GM19468 (cell line): ENCODE measurements at regions not wholly inside any gene's neighbourhood (a gene's known extent, or its start where the extent isn't known, plus 50 kb on each side); places are given as distances from the start of the nearest gene placed in this dataset.

Source experiments
- ATAC-seq: cut with Tn5 transposase; IDR thresholded peaks from one replicate; pipeline ENCODE4 v1.9.1; 2021; ENCODE audit warnings: mild to moderate bottlenecking, moderate library complexity, moderate number of reproducible peaks; ENCODE audit not compliant: unreplicated experiment; ENCODE audit errors: extremely low read depth

DNA sequence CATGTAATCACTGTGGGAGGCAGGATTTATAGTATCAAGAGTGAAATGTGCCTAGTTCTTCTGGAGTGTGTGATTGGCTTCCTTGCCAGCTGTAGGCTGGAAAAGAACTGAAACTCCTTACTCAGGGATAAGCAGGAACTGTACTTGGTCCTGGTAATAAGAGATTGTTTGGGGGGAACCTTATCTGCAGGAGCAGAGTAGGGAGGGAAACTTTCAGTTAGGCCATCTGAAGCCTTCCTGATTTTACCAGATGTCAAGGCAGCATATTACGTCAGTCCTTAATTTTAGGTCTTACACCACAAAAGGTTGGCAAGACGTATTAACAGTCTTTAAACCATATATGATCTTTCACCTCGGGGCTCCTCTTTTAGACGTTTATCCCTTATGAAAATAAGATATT lies 231.5 kb upstream of the FMR1 start:
- no peak for ATAC-seq

GRCh38 chrX:147693511-147693910 lies 218.2 kb upstream of the FMR1 start:
- ATAC-seq, result no peak

DNA sequence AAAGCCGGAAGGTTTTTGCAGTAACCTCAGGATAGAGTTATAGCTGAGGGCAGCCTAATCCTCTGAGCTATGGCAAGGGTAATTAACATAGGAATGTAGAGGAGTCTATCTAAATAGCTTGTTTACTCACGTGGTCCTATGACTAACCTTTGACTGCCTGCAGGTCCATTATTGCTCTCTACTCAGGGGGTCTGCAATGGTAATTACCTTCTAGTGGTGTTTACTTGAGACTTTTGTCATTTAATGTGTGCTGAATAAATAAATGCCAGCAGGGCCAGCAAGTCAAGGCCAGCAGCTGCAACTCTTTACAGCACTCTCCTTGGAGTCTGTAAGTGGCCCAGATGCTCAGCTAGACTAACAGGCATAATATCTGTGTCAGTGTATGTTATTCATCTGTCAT lies 212.7 kb upstream of the FMR1 start:
- no peak for ATAC-seq

DNA sequence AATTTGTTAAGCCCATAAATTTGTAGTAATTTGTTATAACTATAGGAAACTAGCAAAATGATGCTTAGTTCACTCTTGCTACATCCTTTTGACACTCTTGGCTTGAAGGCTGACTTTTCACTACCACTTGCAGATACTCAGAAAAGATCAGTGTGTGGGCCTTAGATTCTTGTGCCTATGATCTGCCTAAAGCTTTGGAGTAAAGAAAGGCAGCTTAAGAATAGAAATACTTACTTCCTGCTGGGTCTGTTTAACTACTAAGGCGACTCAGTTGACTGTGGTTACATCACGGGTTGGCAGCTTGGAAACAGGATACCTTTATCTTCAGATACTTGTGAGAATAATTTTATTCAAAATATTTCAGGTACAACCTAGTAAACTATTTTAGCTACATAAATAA lies 201.4 kb upstream of the FMR1 start:
- no peak for ATAC-seq

- no peak for ATAC-seq
These were observed 178.3 kb upstream of the FMR1 start for GRCh38 chrX:147733369-147733768.

GRCh38 chrX:147735364-147735763 lies 176.4 kb upstream of the FMR1 start:
- ATAC-seq, result no peak

GRCh38 chrX:147736045-147736444 lies 175.7 kb upstream of the FMR1 start:
- no peak for ATAC-seq

- no peak for ATAC-seq
These were observed 174.0 kb upstream of the FMR1 start for GRCh38 chrX:147737690-147738089.

- ATAC-seq, result no peak
These were observed 173.5 kb upstream of the FMR1 start for GRCh38 chrX:147738265-147738664.

- ATAC-seq, result no peak
These were observed 172.5 kb upstream of the FMR1 start for GRCh38 chrX:147739196-147739595.

DNA sequence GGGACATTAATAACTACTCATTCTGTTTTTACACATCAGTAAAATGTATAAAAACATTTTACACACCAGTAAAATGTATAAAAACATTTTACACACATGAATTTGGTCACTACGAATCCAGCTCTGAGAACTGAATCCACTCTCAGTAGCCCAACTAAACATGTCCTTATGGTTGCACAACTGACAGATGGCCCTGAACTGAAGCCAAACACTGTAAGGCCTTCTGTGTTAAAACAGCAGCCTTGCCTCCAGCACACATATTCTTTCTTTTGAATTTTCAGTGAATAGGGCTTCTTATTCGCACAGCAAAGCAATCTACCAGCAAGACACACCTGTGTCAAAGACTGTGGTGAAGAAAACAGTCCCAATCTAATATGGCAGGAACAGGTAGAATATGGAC lies 169.9 kb upstream of the FMR1 start:
- no peak for ATAC-seq

DNA sequence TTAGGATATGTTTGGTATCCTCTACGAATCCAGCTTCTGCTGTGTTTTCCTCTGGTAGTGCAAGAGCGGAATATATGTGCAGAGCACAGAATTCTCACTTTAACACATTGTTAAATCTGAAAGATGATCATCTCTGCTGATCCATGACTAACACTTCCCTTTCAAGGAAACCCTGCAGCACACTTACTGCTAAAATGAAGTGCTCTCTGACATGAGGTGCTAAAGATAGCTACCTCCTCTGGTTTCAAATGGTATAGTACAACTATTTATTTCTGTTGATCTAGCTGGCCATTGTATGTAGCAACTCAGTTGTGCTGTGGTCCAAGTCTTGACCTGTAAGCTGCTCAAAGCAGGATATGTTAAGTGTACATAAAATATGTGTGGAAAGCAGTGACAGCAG lies 162.4 kb upstream of the FMR1 start:
- no peak for ATAC-seq

DNA sequence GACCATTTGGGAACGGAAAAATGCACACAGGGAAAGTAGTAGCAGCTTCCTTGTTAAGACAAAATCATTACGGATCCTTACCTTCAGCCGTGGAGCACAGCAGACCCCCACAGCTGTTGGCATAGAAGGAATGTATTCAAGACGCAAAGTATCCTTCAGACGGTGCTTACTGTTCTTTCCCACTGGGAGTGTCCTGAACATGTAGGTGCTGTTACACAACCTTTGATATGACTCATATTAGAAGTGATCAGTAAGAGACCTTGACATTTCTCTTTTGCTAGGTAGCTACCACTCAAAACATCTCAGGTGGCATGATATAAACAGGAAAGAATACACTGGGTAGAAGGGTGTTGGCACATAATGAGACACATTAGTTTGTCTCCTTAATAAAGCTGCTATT lies 154.0 kb upstream of the FMR1 start:
- no peak for ATAC-seq

DNA sequence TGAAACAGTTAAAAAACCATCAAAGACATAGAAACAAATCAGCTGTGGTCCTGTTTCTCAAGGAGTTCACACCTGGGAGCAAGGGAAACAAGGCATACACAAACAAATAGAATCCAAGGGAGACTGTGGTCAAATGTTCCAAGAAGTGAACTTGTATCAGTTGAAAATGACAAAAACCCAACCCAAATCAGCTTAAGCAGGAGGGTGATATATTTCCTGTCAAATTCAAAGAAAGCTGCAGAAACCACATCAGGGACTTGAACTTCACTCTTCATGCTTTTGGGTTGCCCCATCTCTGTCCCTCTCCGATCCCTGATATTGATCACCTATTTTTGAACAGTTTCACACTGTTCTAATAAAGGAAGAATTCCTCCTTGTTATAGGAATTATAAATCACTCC lies 148.6 kb upstream of the FMR1 start:
- no peak for ATAC-seq

DNA sequence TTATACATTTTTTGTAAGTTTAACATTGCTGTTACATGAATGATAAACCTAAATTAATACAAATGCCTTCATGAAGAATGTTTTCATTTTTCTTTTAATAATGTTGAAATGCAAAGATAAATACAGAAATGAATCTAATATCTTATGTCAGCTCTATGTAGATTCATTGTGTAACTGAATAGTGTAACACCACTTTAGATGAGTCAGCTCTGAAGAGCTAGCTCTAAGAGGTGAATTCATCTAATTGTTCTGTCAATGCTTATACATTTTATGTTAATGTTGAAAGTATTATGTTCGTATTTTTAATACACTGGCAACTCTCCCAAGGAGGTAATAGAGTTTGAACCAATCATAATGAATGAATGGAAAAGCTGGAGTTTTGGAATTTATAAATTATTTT lies 146.9 kb upstream of the FMR1 start:
- ATAC-seq, result no peak

DNA sequence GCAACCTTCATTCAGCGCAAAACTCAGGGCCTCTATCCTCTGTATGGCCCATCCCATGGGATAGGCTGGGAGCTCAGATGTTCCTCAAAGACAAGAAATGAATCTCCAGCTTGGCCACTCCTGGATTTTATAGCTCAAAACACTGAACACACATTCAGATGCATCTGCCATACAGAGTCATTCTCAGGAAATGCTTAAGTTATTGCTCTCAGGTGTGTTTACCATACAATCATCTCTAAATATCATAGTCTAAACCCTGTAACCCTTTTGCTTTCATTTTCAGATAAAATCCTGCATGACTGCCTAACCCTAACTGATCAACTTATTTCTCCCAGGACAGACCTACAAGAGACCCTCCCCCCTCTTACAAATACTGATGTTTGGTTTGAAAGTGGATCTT lies 140.9 kb upstream of the FMR1 start:
- ATAC-seq, result no peak

GRCh38 chrX:147776988-147777387 lies 134.7 kb upstream of the FMR1 start:
- no peak for ATAC-seq

GRCh38 chrX:147779173-147779572 lies 132.5 kb upstream of the FMR1 start:
- no peak for ATAC-seq

DNA sequence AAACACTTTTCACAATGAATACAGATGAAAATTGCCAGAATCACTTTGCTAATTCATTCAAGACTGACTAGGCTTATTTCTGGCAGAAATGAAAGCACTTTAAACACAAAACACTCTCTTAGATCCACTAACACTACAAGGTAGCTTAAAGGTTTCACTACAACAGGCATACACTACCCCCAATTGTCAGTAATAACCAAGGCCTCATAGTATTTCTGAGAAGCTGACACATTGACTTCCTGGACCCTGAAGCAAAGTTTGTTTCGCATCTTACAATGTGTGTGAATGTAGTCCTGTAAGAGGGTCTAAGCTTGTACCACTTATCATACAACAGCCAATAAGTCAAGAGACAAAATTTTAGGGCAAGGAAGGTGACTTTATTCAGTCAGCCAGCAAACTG lies 129.9 kb upstream of the FMR1 start:
- ATAC-seq, result no peak

DNA sequence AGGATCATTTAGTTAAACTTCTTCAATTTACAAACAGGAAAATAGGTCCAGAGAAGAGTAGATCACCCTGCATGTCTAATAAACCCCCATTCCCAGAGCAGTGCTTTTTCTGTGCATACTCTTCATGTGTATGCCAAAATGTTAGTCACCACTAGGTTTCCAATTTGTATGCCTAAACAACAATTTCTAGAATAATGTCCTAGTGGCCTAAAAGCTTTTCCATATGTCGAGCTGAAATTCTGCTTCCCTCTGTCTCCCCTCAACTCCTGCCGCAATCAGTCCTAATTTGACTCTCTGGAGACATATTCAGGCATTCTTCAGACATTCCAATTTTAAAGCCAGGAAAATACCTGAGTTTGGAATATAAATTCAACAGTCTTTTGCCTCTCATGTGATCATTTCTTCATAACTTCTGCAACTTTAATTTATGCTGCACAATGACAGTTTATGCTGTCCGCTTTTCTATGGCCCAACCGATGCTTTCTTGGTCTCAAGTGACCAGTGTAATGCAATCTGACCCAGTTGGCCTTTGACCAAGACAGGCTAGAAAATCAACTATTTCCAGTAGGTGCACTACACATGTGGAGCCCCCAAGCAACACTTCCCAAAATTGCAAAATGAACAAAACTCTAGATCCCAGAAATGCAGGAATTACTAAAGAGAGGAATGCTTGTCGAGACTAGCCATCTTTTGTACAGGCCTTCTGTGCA lies 122.9 kb upstream of the FMR1 start:
- no peak for ATAC-seq

- no peak for ATAC-seq
These were observed 111.1 kb upstream of the FMR1 start for GRCh38 chrX:147800663-147801062.

DNA sequence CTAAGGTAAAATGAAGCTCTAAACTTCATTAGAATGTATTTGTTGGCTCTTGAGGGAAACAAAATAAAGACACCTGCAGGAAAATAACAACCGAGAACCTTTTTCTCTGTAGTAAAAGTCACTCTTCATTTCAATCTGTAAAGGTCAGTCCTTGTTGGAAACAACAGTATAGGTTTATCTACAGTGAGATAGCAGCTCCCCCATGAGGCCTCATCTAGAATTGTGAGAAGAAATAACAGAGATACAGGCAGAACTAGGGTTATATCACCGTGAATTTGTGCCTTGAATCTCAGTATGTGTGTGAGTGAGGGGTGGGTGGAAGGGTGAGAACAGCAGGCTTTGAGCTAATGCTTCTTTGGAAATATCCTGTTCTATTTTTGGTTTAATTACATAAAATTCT lies 107.8 kb upstream of the FMR1 start:
- peak; percentile 46 for ATAC-seq

GRCh38 chrX:147811803-147812202 lies 99.9 kb upstream of the FMR1 start:
- ATAC-seq, result no peak
